Stimulated activated effector memory CD8-positive, alpha-beta T cell treated with anti-CD3 and anti-CD28 coated beads, Interleukin-12 subunit alpha, Interleukin-12 subunit beta, amount 100 ng/mL, for 72 hours (primary cell): ENCODE measurements at regions not wholly inside any gene's neighbourhood (a gene's known extent, or its start where the extent isn't known, plus 50 kb on each side); places are given as distances from the start of the nearest gene placed in this dataset.
A peak's percentile ranks its signal among the peaks of the same experiment; 100 is the strongest.

Experiments
- ATAC-seq: fragments of 150-1000 bp; cut with Tn5 transposase; 2 replicates; pipeline ENCODE4 v1.10.0; 2021
- DNase-seq, 2 donors: peaks; one replicate each; pipeline ENCODE4 v3.0.0; 2021 to 2022; ENCODE audit warnings: low spot score in 2 of 2
- H3K27ac Mint-ChIP-seq: one replicate; pipeline ENCODE4 v1.8.0; 2022; ENCODE audit warnings: mild to moderate bottlenecking, mixed read lengths
- H3K36me3 Mint-ChIP-seq: one replicate; pipeline ENCODE4 v1.8.0; 2022; ENCODE audit warnings: mild to moderate bottlenecking, mixed read lengths
- H3K4me1 Mint-ChIP-seq: one replicate; pipeline ENCODE4 v1.8.0; 2022; ENCODE audit warnings: mixed read lengths
- H3K4me3 Mint-ChIP-seq: one replicate; pipeline ENCODE4 v1.8.0; 2022; ENCODE audit warnings: mild to moderate bottlenecking, mixed read lengths
- H3K9me3 Mint-ChIP-seq: one replicate; pipeline ENCODE4 v1.8.0; 2022; ENCODE audit warnings: mixed read lengths

DNA sequence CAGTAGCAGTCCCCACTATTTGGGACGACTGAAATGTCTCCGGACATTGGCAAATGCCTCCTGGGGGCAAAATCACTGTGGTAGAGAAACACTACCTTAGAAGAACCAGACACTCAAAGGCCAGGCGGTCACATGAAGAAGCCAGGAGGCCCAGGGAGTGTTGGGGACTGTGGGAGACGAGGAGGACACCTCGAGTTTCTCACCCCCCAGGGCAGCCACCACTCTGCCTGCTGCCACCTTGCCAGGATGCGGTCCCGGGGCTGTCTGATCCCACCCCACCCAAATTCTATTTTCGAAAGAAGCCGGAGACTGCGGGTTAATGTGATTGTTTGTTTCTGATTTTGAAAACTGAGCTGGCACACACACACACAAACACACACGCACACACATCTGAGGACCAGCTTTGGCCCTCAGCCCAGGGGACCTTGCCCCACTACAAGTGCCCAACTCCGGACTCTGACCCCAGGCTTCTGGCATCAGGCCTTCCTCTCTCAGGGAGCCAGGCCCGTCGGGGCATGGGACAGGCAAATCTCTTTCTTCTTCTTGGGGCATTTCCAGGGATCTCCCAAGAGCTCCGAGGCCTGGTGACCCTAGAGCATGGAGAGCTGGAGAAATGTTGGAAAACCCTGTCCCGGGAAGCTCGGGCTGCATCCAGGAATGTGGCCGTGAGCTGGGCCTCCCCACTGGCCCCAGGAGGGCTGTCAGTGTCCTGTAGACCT lies 187.5 kb upstream of the PMEPA1 start:
- Mint-ChIP-seq H3K27ac (no peak overlapping the region), H3K9me3 (no peaks in the 10 kb centered on the region), H3K4me1 (peaks cover 7% of the 10 kb centered on the region), H3K36me3 (no peaks in the 10 kb centered on the region), H3K4me3 (no peak overlapping the region)
- ATAC-seq: no peak
- no peak for DNase-seq

GRCh38 chr20:57896563-57896962 lies 186.7 kb upstream of the PMEPA1 start:
- ATAC-seq: no peak
- DNase-seq: no peak
- Mint-ChIP-seq H3K4me3 (no peak overlapping the region), H3K27ac (no peak overlapping the region), H3K4me1 (peaks cover 4% of the 10 kb centered on the region), H3K9me3 (no peaks in the 10 kb centered on the region), H3K36me3 (no peaks in the 10 kb centered on the region)

DNA sequence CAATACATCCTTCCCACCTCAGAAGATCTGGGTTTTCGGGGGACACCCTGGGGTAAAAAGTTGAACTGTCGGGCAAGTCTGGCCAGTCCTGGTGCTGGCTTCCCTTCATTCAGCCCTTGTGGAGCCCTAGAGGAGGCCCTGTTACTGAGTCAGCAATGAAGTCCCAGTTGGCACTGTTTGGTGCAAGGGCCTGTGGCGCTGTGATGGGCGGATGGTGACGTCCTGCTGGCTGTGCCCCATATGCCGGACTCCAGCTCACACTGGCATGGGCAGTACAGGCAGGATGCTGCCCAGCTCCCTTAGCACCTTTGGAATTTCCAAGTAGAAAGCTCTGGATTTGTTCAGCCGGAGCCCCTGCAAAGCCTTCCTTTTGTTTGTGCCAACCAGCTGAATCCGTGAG lies 186.2 kb upstream of the PMEPA1 start:
- ATAC-seq (no peak), DNase-seq (no peak)
- Mint-ChIP-seq H3K27ac (no peak overlapping the region), H3K4me3 (no peak overlapping the region), H3K4me1 (peaks cover 4% of the 10 kb centered on the region), H3K9me3 (no peaks in the 10 kb centered on the region), H3K36me3 (no peaks in the 10 kb centered on the region)

DNA sequence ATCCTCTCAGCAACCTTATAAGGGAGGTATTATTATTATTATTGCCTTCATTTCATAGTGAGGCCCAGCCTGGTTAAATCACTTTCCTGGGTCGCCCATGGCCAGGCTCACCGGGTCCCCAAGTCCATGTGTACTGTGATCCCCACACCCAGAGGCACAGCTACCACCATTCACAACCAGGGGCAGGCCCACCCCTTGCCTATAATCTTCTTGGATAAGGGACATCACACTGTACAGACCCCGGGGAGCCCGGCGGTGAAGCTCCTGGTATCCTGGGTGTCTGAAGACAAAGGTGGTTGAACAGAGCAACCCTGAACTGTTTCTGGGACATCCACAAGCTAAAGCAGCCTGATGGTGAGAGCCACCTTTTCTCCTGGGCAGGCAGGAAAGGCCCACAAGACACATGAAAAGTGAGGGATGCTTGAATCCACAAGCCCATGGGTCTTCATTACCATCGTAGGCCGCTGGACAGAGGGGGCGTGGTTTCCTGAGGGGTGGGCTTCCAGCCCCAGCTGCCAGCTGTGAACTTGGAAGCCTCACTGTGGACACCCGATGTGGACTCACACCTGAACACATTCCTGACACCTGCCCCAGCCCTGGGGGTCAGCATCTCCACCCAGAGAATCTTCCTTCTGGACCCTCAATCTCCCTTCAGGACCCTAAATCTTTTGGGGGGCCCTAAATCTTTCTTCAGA lies 185.5 kb upstream of the PMEPA1 start:
- DNase-seq (no peak), ATAC-seq (no peak)
- Mint-ChIP-seq H3K27ac (no peak overlapping the region), H3K9me3 (no peaks in the 10 kb centered on the region), H3K4me1 (peaks cover 3% of the 10 kb centered on the region), H3K4me3 (no peak overlapping the region), H3K36me3 (no peaks in the 10 kb centered on the region)

GRCh38 chr20:57894522-57894921 lies 184.7 kb upstream of the PMEPA1 start:
- ATAC-seq (no peak), DNase-seq (no peak)
- Mint-ChIP-seq H3K9me3 (no peaks in the 10 kb centered on the region), H3K36me3 (no peaks in the 10 kb centered on the region), H3K4me1 (no peaks in the 10 kb centered on the region), H3K4me3 (no peak overlapping the region), H3K27ac (no peak overlapping the region)

DNA sequence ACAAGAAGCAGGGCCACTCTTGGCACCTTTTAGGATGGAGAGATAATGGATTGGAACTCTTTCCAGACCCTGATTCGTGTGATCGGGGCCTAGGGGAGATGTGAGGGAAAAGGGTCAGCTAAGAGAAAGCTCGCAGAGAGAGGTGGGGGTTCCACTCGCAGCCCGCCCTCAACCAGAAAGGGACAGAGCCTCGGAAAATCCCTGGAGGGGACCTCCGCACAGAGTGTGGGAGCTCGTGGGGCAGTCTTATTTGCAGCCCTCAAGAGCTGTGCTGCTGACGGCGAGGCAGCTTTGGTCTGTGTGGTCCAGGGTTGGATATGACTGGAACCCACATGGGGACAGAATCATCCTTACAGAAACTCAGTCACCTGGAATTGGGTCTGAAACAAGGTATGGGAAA lies 184.3 kb upstream of the PMEPA1 start:
- no peaks in the 10 kb centered on the region for H3K9me3 Mint-ChIP-seq
- no peak for DNase-seq
- H3K4me3 Mint-ChIP-seq: no peak overlapping the region
- H3K36me3 Mint-ChIP-seq: no peaks in the 10 kb centered on the region
- no peak overlapping the region for H3K27ac Mint-ChIP-seq
- ATAC-seq: no peak
- no peaks in the 10 kb centered on the region for H3K4me1 Mint-ChIP-seq

GRCh38 chr20:57893366-57893999 lies 183.7 kb upstream of the PMEPA1 start:
- Mint-ChIP-seq H3K27ac (no peak overlapping the region), H3K9me3 (no peaks in the 10 kb centered on the region), H3K36me3 (no peaks in the 10 kb centered on the region), H3K4me3 (no peak overlapping the region), H3K4me1 (no peaks in the 10 kb centered on the region)
- DNase-seq (no peak), ATAC-seq (no peak)

DNA sequence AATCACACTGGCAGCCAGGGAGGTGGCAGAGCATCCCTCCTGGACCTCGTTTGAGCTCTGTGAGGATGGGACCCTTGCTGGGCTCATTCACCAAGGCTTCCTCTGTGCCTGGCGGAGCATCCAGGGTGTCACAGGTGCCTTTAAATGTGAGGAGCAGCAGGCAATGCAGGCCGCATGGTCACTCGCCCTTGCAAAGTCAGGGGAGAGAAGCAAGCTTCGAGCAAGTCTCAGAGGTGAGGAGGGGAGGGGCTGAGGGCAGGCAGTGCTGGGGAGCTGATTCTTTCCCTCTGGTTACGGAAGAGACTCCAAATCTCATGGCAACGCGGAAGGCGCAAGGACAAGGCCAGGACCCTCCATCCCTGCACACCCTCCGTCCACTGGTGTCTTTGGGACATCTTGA lies 182.7 kb upstream of the PMEPA1 start:
- H3K9me3 Mint-ChIP-seq: no peaks in the 10 kb centered on the region
- H3K4me3 Mint-ChIP-seq: no peak overlapping the region
- H3K4me1 Mint-ChIP-seq: no peaks in the 10 kb centered on the region
- DNase-seq (no peak), ATAC-seq (no peak)
- H3K36me3 Mint-ChIP-seq: no peaks in the 10 kb centered on the region
- H3K27ac Mint-ChIP-seq: no peak overlapping the region

GRCh38 chr20:57891014-57891413 lies 181.2 kb upstream of the PMEPA1 start:
- H3K36me3 Mint-ChIP-seq: no peaks in the 10 kb centered on the region

DNA sequence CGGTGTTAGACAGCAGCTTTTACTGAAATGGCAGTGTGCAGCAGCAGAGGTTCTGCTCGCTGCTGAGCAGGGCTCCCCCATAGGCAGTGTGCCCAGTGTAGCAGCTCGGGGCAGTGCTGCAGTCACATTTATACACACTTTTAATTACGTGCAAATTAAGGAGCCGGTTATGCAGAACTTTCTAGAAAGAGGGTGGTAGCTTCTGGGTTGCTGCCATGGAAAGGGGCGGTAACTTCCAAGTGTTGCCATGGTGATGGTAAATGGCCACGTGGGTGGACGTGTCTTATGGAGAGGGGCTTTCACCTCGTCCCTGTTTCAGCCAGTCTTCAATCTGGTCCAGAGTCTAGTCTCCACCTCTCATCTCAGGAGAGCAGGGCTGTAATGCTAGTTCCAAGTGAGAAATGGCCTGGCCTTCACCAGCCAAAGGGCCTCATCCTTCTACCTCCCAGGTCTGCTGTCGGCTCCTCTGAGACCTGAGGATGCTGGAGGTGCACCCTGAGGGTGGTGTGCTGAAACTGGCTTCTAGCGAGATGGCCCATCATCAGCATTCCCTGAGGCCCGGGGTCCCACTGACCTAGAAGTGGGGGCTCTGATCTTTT lies 180.5 kb upstream of the PMEPA1 start:
- Mint-ChIP-seq H3K27ac (no peak overlapping the region), H3K4me1 (no peaks in the 10 kb centered on the region), H3K36me3 (no peaks in the 10 kb centered on the region), H3K9me3 (no peaks in the 10 kb centered on the region), H3K4me3 (no peak overlapping the region)
- ATAC-seq (no peak), DNase-seq (no peak)

More at GRCh38 chr20:57891014-57891413, 181.2 kb upstream of the PMEPA1 start:
- Mint-ChIP-seq H3K27ac (no peak overlapping the region), H3K4me3 (no peak overlapping the region), H3K4me1 (no peaks in the 10 kb centered on the region), H3K9me3 (no peaks in the 10 kb centered on the region)
- DNase-seq: no peak
- ATAC-seq: no peak

DNA sequence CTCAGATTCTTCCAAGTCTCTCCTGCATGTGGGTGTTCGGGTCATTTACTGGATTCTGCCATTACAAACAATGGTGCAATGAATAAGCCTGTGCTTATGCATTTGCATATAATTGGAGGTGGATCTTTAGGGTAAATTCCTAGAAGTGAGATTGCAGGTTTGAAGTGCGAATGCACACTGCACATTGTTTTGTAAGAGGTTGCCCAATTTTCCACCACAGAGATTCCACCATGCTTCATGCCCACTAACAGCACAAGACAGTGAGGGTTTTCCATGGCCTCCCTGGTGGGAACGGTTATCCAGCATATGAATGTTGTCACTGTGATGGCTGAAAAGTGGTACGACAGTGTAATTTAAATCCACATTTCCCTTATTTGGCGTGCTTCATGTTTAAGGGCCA lies 178.8 kb upstream of the PMEPA1 start:
- Mint-ChIP-seq H3K4me1 (no peaks in the 10 kb centered on the region), H3K36me3 (no peaks in the 10 kb centered on the region), H3K27ac (no peak overlapping the region), H3K4me3 (no peak overlapping the region), H3K9me3 (no peaks in the 10 kb centered on the region)
- no peak for DNase-seq
- no peak for ATAC-seq

- no peak overlapping the region for H3K4me3 Mint-ChIP-seq
Observed at GRCh38 chr20:57884956-57885355, 175.1 kb upstream of the PMEPA1 start.

GRCh38 chr20:57883761-57884160 lies 173.9 kb upstream of the PMEPA1 start:
- no peak for ATAC-seq
- H3K27ac Mint-ChIP-seq: no peak overlapping the region
- H3K9me3 Mint-ChIP-seq: no peaks in the 10 kb centered on the region
- H3K4me3 Mint-ChIP-seq: no peak overlapping the region
- no peaks in the 10 kb centered on the region for H3K36me3 Mint-ChIP-seq
- H3K4me1 Mint-ChIP-seq: no peaks in the 10 kb centered on the region
- DNase-seq: no peak

More at GRCh38 chr20:57884956-57885355, 175.1 kb upstream of the PMEPA1 start:
- no peaks in the 10 kb centered on the region for H3K36me3 Mint-ChIP-seq
- H3K9me3 Mint-ChIP-seq: no peaks in the 10 kb centered on the region
- ATAC-seq (no peak), DNase-seq (no peak)
- H3K4me1 Mint-ChIP-seq: no peaks in the 10 kb centered on the region
- no peak overlapping the region for H3K27ac Mint-ChIP-seq

DNA sequence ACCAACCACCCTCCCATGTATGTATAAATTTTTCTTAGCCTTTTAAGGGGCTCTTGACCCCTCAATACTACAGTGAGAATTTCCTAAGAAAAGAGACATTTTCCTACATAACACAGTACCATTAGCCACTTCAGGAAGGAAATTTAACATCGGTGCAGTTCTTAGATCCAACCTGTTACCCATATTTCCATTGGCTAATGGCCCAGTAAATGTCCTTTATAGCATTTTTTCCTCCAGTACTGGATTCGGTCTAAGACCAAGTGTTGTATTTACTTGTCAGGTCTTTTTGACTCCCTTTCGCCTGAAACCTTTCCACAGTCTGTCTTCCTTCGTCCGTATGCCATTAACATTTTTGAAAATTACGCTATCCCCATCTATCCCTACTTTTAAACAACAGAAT lies 173.4 kb upstream of the PMEPA1 start:
- H3K4me1 Mint-ChIP-seq: no peaks in the 10 kb centered on the region
- ATAC-seq (no peak), DNase-seq (no peak)
- H3K9me3 Mint-ChIP-seq: no peaks in the 10 kb centered on the region
- H3K27ac Mint-ChIP-seq: no peak overlapping the region
- H3K36me3 Mint-ChIP-seq: no peaks in the 10 kb centered on the region
- H3K4me3 Mint-ChIP-seq: no peak overlapping the region

DNA sequence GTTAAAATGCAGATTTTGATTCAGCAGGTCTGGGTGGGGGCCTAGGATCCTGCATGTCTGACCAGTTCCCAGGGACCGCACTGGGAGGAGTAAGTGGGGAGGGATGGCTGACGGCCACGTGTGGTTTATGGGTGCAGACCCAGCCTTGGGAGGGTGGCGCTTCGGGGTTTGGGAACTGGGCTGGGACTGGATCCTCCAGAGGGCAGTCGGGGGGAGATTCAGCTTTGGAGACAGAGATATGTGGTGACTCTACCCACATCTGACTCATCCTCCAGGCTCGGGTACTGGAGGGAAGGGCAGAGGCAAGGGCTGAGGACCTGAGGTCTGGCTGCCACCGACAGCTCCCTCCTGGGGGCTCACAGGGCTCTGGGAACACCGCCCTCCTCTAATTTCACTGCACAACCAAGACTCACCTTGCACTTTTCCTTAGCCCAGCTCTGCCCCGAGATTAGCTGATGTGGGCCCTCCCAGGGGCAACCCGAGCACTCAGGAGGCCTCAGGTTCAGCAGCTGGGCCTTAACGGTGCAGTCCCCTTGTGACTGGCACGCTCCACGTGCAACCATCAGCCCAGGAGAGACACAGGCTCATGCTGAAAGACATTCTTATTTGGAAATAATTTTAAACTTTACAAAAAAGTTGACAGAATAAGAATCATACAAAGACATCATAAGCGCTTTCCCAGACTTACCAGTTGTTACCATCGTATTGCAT lies 172.8 kb upstream of the PMEPA1 start:
- Mint-ChIP-seq H3K9me3 (no peaks in the 10 kb centered on the region), H3K36me3 (no peaks in the 10 kb centered on the region), H3K4me1 (no peaks in the 10 kb centered on the region), H3K27ac (no peak overlapping the region), H3K4me3 (no peak overlapping the region)
- no peak for DNase-seq
- peak; percentile 24 for ATAC-seq
